HTR-8/SVneo (cell line): ENCODE measurements at regions not wholly inside any gene's neighbourhood (a gene's known extent, or its start where the extent isn't known, plus 50 kb on each side); places are given as distances from the start of the nearest gene placed in this dataset.
A peak's percentile ranks its signal among the peaks of the same experiment; 100 is the strongest.
"Not testable (repeated sequence)": the region's sequence is repeated elsewhere in the genome, so short reads cannot be mapped to it uniquely, and the experiment has no call there.

Source experiments
- DNase-seq: peaks from one replicate; pipeline ENCODE4 v3.0.0; 2011; ENCODE audit warnings: low spot score, mixed read lengths; ENCODE audit not compliant: insufficient read length
- FAIRE-seq: peaks from 2 replicates; lab custom pipeline; 2011; peaks lifted over from hg19 to GRCh38; lab: Jason Lieb, UNC

- not testable (repeated sequence) for FAIRE-seq, DNase-seq
These were observed 51.6 kb upstream of the MAP4K4 start for GRCh38 chr2:101645886-101646285.

- DNase-seq (no peak), FAIRE-seq (no peak)
These were observed 52.6 kb upstream of the MAP4K4 start for GRCh38 chr2:101644842-101645383.

- DNase-seq (no peak), FAIRE-seq (no peak)
These were observed 54.4 kb upstream of the MAP4K4 start for GRCh38 chr2:101643004-101643524.

- no peak for DNase-seq
- FAIRE-seq, result no peak
These were observed 58.5 kb upstream of the MAP4K4 start for GRCh38 chr2:101638817-101639605.

- FAIRE-seq (no peak), DNase-seq (no peak)
These were observed 59.3 kb upstream of the MAP4K4 start for GRCh38 chr2:101638181-101638711.

GRCh38 chr2:101630224-101630949 lies 67.1 kb upstream of the MAP4K4 start:
- DNase-seq (no peak), FAIRE-seq (no peak)

- DNase-seq (no peak), FAIRE-seq (no peak)
These were observed 69.5 kb upstream of the MAP4K4 start for GRCh38 chr2:101628030-101628392.

GRCh38 chr2:101627285-101628029 lies 70.0 kb upstream of the MAP4K4 start:
- DNase-seq (no peak), FAIRE-seq (no peak)

GRCh38 chr2:101625814-101626213 lies 71.7 kb upstream of the MAP4K4 start:
- not testable (repeated sequence) for FAIRE-seq, DNase-seq

GRCh38 chr2:101625387-101625786 lies 72.1 kb upstream of the MAP4K4 start:
- FAIRE-seq, result no peak

GRCh38 chr2:101624706-101625332 lies 72.7 kb upstream of the MAP4K4 start:
- FAIRE-seq (no peak), DNase-seq (no peak)

More at GRCh38 chr2:101625387-101625786, 72.1 kb upstream of the MAP4K4 start:
- DNase-seq, result no peak

GRCh38 chr2:101623031-101623521 lies 74.4 kb upstream of the MAP4K4 start:
- DNase-seq (no peak), FAIRE-seq (no peak)

- no peak for DNase-seq
- no peak for FAIRE-seq
These were observed 75.1 kb upstream of the MAP4K4 start for GRCh38 chr2:101622210-101623030.

GRCh38 chr2:101619191-101619591 lies 78.3 kb upstream of the MAP4K4 start:
- FAIRE-seq, result no peak
- DNase-seq, result no peak

GRCh38 chr2:101617796-101618195 lies 79.7 kb upstream of the MAP4K4 start:
- FAIRE-seq, result no peak
- DNase-seq, result no peak

- DNase-seq (peak; percentile 41), FAIRE-seq (no peak)
These were observed 80.3 kb upstream of the MAP4K4 start for GRCh38 chr2:101617188-101617587.

GRCh38 chr2:101614127-101614759 lies 83.3 kb upstream of the MAP4K4 start:
- FAIRE-seq, result no peak
- no peak for DNase-seq

GRCh38 chr2:101613056-101613704 lies 84.3 kb upstream of the MAP4K4 start:
- FAIRE-seq (no peak), DNase-seq (no peak)
